ENCODE measurements at regions not wholly inside any gene's neighbourhood (a gene's known extent, or its start where the extent isn't known, plus 50 kb on each side); places are given as distances from the start of the nearest gene placed in this dataset.

GRCh38 chr5:6180231-6180872 is 198.0 kb downstream of the MED10 start:
- H3K27ac ChIP-seq (replicated peaks in 1 of 4), result no peak overlapping the region
- H3K36me3 ChIP-seq, result no peaks in the 10 kb centered on the region
- H3K27me3 ChIP-seq, result no peaks in the 10 kb centered on the region
- TF ChIP-seq POLR2AphosphoS5 (IDR thresholded peaks at IDR 0.05), result no peak
- no peak for TF ChIP-seq POLR2A (IDR thresholded peaks at IDR 0.05; ENCODE audit: low read depth)
- TF ChIP-seq EP300 (IDR thresholded peaks at IDR 0.05), result no peak
- no peak for TF ChIP-seq CTCF (IDR thresholded peaks at IDR 0.05)
- no peaks in the 10 kb centered on the region for H3K4me1 ChIP-seq
- intact Hi-C loops (cut with DNase I), result no loop called here
- H3K4me3 ChIP-seq, result no peak overlapping the region
- 78% methylated on average over 2 of the region's 2 CpGs for WGBS
- peak; percentile 81 for DNase-seq (ENCODE audit: extremely low spot score)
- H3K9me3 ChIP-seq, result no peaks in the 10 kb centered on the region

- no peaks in the 10 kb centered on the region for H3K27me3 ChIP-seq
- intact Hi-C loops (cut with DNase I), result no loop called here
- DNase-seq (ENCODE audit: extremely low spot score), result peak; percentile 64
- H3K36me3 ChIP-seq, result no peaks in the 10 kb centered on the region
- TF ChIP-seq CTCF (IDR thresholded peaks at IDR 0.05) (no peak), EP300 (IDR thresholded peaks at IDR 0.05) (no peak), POLR2AphosphoS5 (IDR thresholded peaks at IDR 0.05) (no peak), POLR2A (IDR thresholded peaks at IDR 0.05; ENCODE audit: low read depth) (no peak)
- H3K27ac ChIP-seq (replicated peaks in 1 of 4), result no peak overlapping the region
- H3K4me3 ChIP-seq, result no peak overlapping the region
- no peaks in the 10 kb centered on the region for H3K4me1 ChIP-seq
- no peaks in the 10 kb centered on the region for H3K9me3 ChIP-seq
- 90% methylated on average over 2 of the region's 2 CpGs for WGBS
Measured at GRCh38 chr5:6178846-6179532, 199.4 kb downstream of the MED10 start.

DNA sequence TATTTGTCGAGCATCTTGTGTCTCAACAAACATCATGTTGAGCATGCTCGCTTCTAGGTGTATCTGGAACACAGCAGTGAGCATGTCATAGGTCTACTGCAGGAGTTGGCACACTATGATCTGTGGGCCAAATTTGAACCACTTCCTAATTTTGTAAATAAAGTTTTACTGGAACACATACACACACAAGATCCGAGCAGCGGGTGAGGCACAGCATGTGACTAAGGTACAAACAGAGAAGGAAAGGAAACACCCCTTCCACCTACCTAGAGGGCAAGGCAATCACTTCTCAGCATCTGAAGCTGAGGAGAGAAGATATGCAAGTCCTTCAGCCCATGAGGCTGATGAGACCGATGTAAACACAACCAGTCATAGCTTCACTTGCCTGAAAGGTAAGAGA is 200.4 kb downstream of the MED10 start:
- Histone ChIP-seq H3K9me3 (no peaks in the 10 kb centered on the region), H3K4me1 (no peaks in the 10 kb centered on the region), H3K4me3 (no peak overlapping the region), H3K36me3 (no peaks in the 10 kb centered on the region), H3K27ac (replicated peaks in 1 of 4) (no peak overlapping the region), H3K27me3 (no peaks in the 10 kb centered on the region)
- WGBS, result 90% methylated on average over 5 of the region's 5 CpGs
- intact Hi-C loops (cut with DNase I), result no loop called here
- DNase-seq (ENCODE audit: extremely low spot score), result peak; percentile 83
- TF ChIP-seq POLR2AphosphoS5 (IDR thresholded peaks at IDR 0.05) (no peak), POLR2A (IDR thresholded peaks at IDR 0.05; ENCODE audit: low read depth) (no peak), EP300 (IDR thresholded peaks at IDR 0.05) (no peak)

DNA sequence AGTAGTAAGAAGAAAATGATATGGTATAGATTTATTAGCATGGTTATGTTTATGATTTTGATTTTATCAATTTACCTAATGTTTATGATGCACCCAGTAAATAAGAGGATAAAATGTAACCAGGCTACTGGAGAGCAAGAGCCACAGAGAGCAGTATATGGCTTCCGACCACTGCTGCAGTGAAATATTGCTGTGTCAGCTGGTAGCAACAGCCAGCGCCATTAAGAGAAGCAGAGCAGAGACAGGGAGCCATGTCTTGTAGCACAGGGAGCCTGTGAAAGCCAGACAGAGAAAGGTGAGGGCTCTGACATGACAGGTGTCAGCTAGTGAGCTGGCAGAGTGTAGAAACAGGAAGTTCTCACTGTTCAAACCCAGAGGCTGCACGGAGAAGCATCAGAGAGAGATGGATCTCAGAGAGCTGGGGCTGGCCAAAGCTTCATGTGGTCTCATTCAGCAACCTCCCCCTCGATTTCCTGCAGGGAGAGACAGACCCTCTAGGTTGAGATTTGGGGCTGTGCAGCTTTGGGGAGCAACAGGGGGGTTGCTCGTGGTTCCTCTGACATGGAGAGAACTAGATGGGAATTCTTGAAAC is 202.1 kb downstream of the MED10 start:
- H3K4me1 ChIP-seq, result no peaks in the 10 kb centered on the region
- intact Hi-C loops (cut with DNase I), result no loop called here
- H3K9me3 ChIP-seq, result no peaks in the 10 kb centered on the region
- 51% methylated on average over 5 of the region's 5 CpGs for WGBS
- no peak overlapping the region for H3K27ac ChIP-seq (replicated peaks in 1 of 4)
- no peak overlapping the region for H3K4me3 ChIP-seq
- H3K27me3 ChIP-seq, result no peaks in the 10 kb centered on the region
- TF ChIP-seq EP300 (IDR thresholded peaks at IDR 0.05), result no peak
- TF ChIP-seq POLR2AphosphoS5 (IDR thresholded peaks at IDR 0.05), result no peak
- TF ChIP-seq POLR2A (IDR thresholded peaks at IDR 0.05; ENCODE audit: low read depth), result no peak
- no peak for TF ChIP-seq CTCF (IDR thresholded peaks at IDR 0.05)
- DNase-seq (ENCODE audit: extremely low spot score), result peak; percentile 88
- H3K36me3 ChIP-seq, result no peaks in the 10 kb centered on the region

GRCh38 chr5:6175172-6175854 is 203.0 kb downstream of the MED10 start:
- DNase-seq (ENCODE audit: extremely low spot score), result peak; percentile 72
- Histone ChIP-seq H3K4me3 (no peak overlapping the region), H3K36me3 (no peaks in the 10 kb centered on the region), H3K9me3 (no peaks in the 10 kb centered on the region), H3K27ac (replicated peaks in 1 of 4) (no peak overlapping the region), H3K4me1 (no peaks in the 10 kb centered on the region), H3K27me3 (no peaks in the 10 kb centered on the region)
- WGBS, result 83% methylated on average over 5 of the region's 6 CpGs
- TF ChIP-seq POLR2AphosphoS5 (IDR thresholded peaks at IDR 0.05) (no peak), EP300 (IDR thresholded peaks at IDR 0.05) (no peak), POLR2A (IDR thresholded peaks at IDR 0.05; ENCODE audit: low read depth) (no peak), CTCF (IDR thresholded peaks at IDR 0.05) (no peak)
- intact Hi-C loops (cut with DNase I), result no loop called here
